H1 (cell line): ENCODE measurements at regions not wholly inside any gene's neighbourhood (a gene's known extent, or its start where the extent isn't known, plus 50 kb on each side); places are given as distances from the start of the nearest gene placed in this dataset.

Source experiments
- CTCF ChIA-PET: fragments of 300-600 bp; sonication (Branson Sonifier 250); formaldehyde crosslinking; loops from one replicate; lab custom pipeline; 2021; ENCODE audit not compliant: partially characterized antibody; lab: Charles Lee
- POLR2A ChIA-PET: fragments of 300-600 bp; sonication (Branson Sonifier 250); formaldehyde crosslinking; loops from one replicate; lab custom pipeline; 2021; ENCODE audit warnings: inconsistent platforms; ENCODE audit not compliant: partially characterized antibody; lab: Charles Lee
- DNase-seq, 2 experiments: peaks; one replicate each; pipeline versions ENCODE4 v3.0.0 to v3.0.0-alpha.2; 2010 to 2022; ENCODE audit warnings: low spot score in 2 of 2, low read depth in 1 of 2, mixed read lengths in 1 of 2
- FAIRE-seq: peaks from 2 replicates; lab custom pipeline; 2011; peaks lifted over from hg19 to GRCh38; lab: Jason Lieb, UNC
- H2AFZ ChIP-seq: 2 replicates; pipeline ENCODE4 v1.8.1; 2012; ENCODE audit warnings: low read length, inconsistent platforms
- H2AK5ac ChIP-seq: 2 replicates; pipeline ENCODE4 v1.6.1; 2013; ENCODE audit warnings: low read depth, low read length
- H2BK120ac ChIP-seq: replicated peaks from 2 replicates; pipeline ENCODE3; 2013; ENCODE audit warnings: low read depth, low read length, inconsistent platforms
- H2BK12ac ChIP-seq: 2 replicates; pipeline ENCODE4 v1.6.1; 2013; ENCODE audit warnings: low read depth, low read length
- H2BK15ac ChIP-seq: 2 replicates; pipeline ENCODE4 v1.6.1; 2013; ENCODE audit warnings: low read length
- H2BK20ac ChIP-seq: 2 replicates; pipeline ENCODE4 v1.6.1; 2013; ENCODE audit warnings: low read length
- H2BK5ac ChIP-seq: 2 replicates; pipeline ENCODE4 v1.6.1; 2013; ENCODE audit warnings: low read depth, low read length
- H3K14ac ChIP-seq: 2 replicates; pipeline ENCODE4 v1.6.1; 2013; ENCODE audit warnings: inconsistent platforms; ENCODE audit not compliant: insufficient read length
- H3K18ac ChIP-seq: 2 replicates; pipeline ENCODE4 v1.6.1; 2013; ENCODE audit warnings: low read length; ENCODE audit errors: extremely low read depth
- H3K23ac ChIP-seq: 2 replicates; pipeline ENCODE4 v1.6.1; 2013; ENCODE audit warnings: inconsistent platforms; ENCODE audit not compliant: insufficient read length
- H3K23me2 ChIP-seq: 2 replicates; pipeline ENCODE4 v1.6.1; 2013; ENCODE audit warnings: low read depth, low read length
- H3K27ac ChIP-seq: 2 replicates; pipeline ENCODE4 v1.6.1; 2011; ENCODE audit warnings: low read depth, low read length, inconsistent platforms
- H3K27me3 ChIP-seq, 4 experiments: replicated peaks in 1 of 4; 1 replicate in 1 of 4; 2 replicates in 3 of 4; pipeline versions ENCODE4 v1.6.1 to v1.8.1; 2011 to 2013; ENCODE audit warnings: low read length in 3 of 4, mild to moderate bottlenecking in 3 of 4, inconsistent platforms in 2 of 4, mixed read lengths in 2 of 4, moderate library complexity in 1 of 4; ENCODE audit not compliant: control insufficient read depth in 3 of 4, insufficient read depth in 3 of 4; ENCODE audit errors: extremely low read depth in 1 of 4
- H3K36me3 ChIP-seq, 4 experiments: 2 replicates each; pipeline versions ENCODE4 v1.6.1 to v1.8.1; 2011 to 2013; ENCODE audit warnings: mild to moderate bottlenecking in 4 of 4, low read length in 3 of 4, moderate library complexity in 2 of 4, control low read depth in 1 of 4, inconsistent platforms in 1 of 4; ENCODE audit not compliant: insufficient read depth in 4 of 4, control insufficient read depth in 2 of 4
- H3K4ac ChIP-seq: replicated peaks from 2 replicates; pipeline ENCODE3; 2013; ENCODE audit warnings: low read length, low read depth, mixed read lengths, inconsistent platforms; ENCODE audit not compliant: insufficient read length
- H3K4me1 ChIP-seq, 4 experiments: replicated peaks in 1 of 4; 1 replicate in 1 of 4; 2 replicates in 3 of 4; pipeline versions ENCODE4 v1.6.1 to v1.8.1; 2011 to 2013; ENCODE audit warnings: low read length in 3 of 4, inconsistent platforms in 2 of 4, mixed read lengths in 1 of 4; ENCODE audit not compliant: insufficient read depth in 4 of 4, control insufficient read depth in 3 of 4
- H3K4me2 ChIP-seq, 2 experiments: 2 replicates each; pipeline versions ENCODE4 v1.6.1 to v1.8.1; 2011 to 2013; ENCODE audit warnings: low read depth in 2 of 2, low read length in 2 of 2, control low read depth in 1 of 2, inconsistent platforms in 1 of 2, mild to moderate bottlenecking in 1 of 2; ENCODE audit not compliant: insufficient read depth in 1 of 2
- H3K4me3 ChIP-seq, 4 experiments: fragments of 200-600, 300-600 bp in 1 of 4; sonication (generic), shearing (Covaris generic), sonication (Bioruptor Twin) in 1 of 4; 2 replicates each; pipeline versions ENCODE4 v1.5.1 to v1.8.1; 2011 to 2016; ENCODE audit warnings: low read length in 4 of 4, low read depth in 3 of 4, control low read depth in 2 of 4, inconsistent platforms in 2 of 4, mild to moderate bottlenecking in 2 of 4, mixed read lengths in 1 of 4, moderate library complexity in 1 of 4; ENCODE audit not compliant: insufficient read depth in 2 of 4; ENCODE audit errors: extremely low read depth in 1 of 4
- H3K56ac ChIP-seq: replicated peaks from 2 replicates; pipeline ENCODE3; 2013; ENCODE audit warnings: low read depth, mild to moderate bottlenecking, mixed read lengths, low read length, inconsistent platforms; ENCODE audit not compliant: insufficient read length
- H3K79me1 ChIP-seq: 2 replicates; pipeline ENCODE4 v1.6.1; 2013; ENCODE audit warnings: low read depth, low read length, control low read depth
- H3K79me2 ChIP-seq, 2 experiments: 2 replicates each; pipeline versions ENCODE4 v1.6.1 to v1.8.1; 2012 to 2013; ENCODE audit warnings: low read length in 2 of 2, mild to moderate bottlenecking in 2 of 2, inconsistent platforms in 1 of 2; ENCODE audit not compliant: insufficient read depth in 2 of 2, control insufficient read depth in 1 of 2
- H3K9ac ChIP-seq, 4 experiments: replicated peaks in 1 of 4; 1 replicate in 1 of 4; 2 replicates in 3 of 4; pipeline versions ENCODE4 v1.6.1 to v1.8.1; 2011 to 2013; ENCODE audit warnings: low read depth in 3 of 4, low read length in 3 of 4, control low read depth in 2 of 4, mild to moderate bottlenecking in 2 of 4, moderate library complexity in 2 of 4, inconsistent platforms in 1 of 4; ENCODE audit errors: extremely low read depth in 1 of 4
- H3K9me3 ChIP-seq, 2 experiments: 2 replicates each; pipeline versions ENCODE4 v1.6.1 to v1.8.1; 2012 to 2013; ENCODE audit warnings: mild to moderate bottlenecking in 2 of 2, moderate library complexity in 2 of 2, control low read depth in 1 of 2, inconsistent platforms in 1 of 2, low read depth in 1 of 2, low read length in 1 of 2, mixed read lengths in 1 of 2; ENCODE audit not compliant: insufficient read depth in 2 of 2
- H4K20me1 ChIP-seq, 2 experiments: replicated peaks in 1 of 2; 2 replicates each; pipeline versions ENCODE3 to v1.8.1; 2011 to 2013; ENCODE audit warnings: inconsistent platforms in 2 of 2, low read length in 2 of 2, mild to moderate bottlenecking in 1 of 2; ENCODE audit not compliant: insufficient read depth in 2 of 2, control insufficient read depth in 1 of 2
- H4K5ac ChIP-seq: 2 replicates; pipeline ENCODE4 v1.6.1; 2013; ENCODE audit warnings: low read length, low read depth, mixed read lengths, inconsistent platforms; ENCODE audit not compliant: insufficient read length
- H4K8ac ChIP-seq: 2 replicates; pipeline ENCODE4 v1.8.0; 2013; ENCODE audit warnings: mild to moderate bottlenecking, moderate library complexity, low read length, inconsistent platforms; ENCODE audit not compliant: insufficient read depth; ENCODE audit errors: extremely low read depth
- H4K91ac ChIP-seq: replicated peaks from 2 replicates; pipeline ENCODE3; 2013; ENCODE audit warnings: low read length, mixed read lengths, inconsistent platforms; ENCODE audit not compliant: insufficient read length
- ASH2L ChIP-seq: fragments of 200-600, 300-600 bp; sonication (generic); IDR thresholded peaks from one replicate; pipeline ENCODE4 v1.7.1; 2017; ENCODE audit warnings: low read length
- FOSL1 ChIP-seq: IDR thresholded peaks from 2 replicates; pipeline ENCODE4 v1.6.1; 2011; ENCODE audit warnings: mild to moderate bottlenecking, low read depth, low read length, moderate library complexity; ENCODE audit not compliant: insufficient read depth
- GABPA ChIP-seq: IDR thresholded peaks from 2 replicates; pipeline ENCODE4 v1.6.1; 2011; ENCODE audit warnings: mild to moderate bottlenecking, low read length, moderate library complexity, borderline replicate concordance; ENCODE audit not compliant: insufficient read depth
- JUND ChIP-seq: IDR thresholded peaks from 2 replicates; pipeline ENCODE4 v1.6.1; 2011; ENCODE audit warnings: mild to moderate bottlenecking, improper control_type of control experiment, low read length
- NRF1 ChIP-seq: IDR thresholded peaks from 2 replicates; pipeline ENCODE4 v1.6.1; 2011; ENCODE audit warnings: mild to moderate bottlenecking, low read depth, low read length, improper control_type of control experiment
- POLR2A ChIP-seq, 2 experiments: IDR thresholded peaks; 1 replicate in 1 of 2; 2 replicates in 1 of 2; pipeline ENCODE4 v1.6.1; 2011; ENCODE audit warnings: low read depth in 2 of 2, low read length in 2 of 2, mild to moderate bottlenecking in 2 of 2; ENCODE audit errors: control extremely low read depth in 1 of 2
- RFX5 ChIP-seq: IDR thresholded peaks from 2 replicates; pipeline ENCODE4 v1.6.1; 2011; ENCODE audit warnings: low read depth, low read length, improper control_type of control experiment, borderline replicate concordance
- RNF2 ChIP-seq: fragments of 200-900, 300-1000 bp; sonication (generic); IDR thresholded peaks from 2 replicates; pipeline ENCODE4 v1.7.1; 2016; ENCODE audit warnings: borderline replicate concordance, low read depth, mild to moderate bottlenecking, antibody characterized with exemption, low read length; ENCODE audit not compliant: poor library complexity, severe bottlenecking; ENCODE audit errors: missing control alignments
- SAP30 ChIP-seq: fragments of 300-600 bp; sonication (generic); IDR thresholded peaks from 2 replicates; pipeline ENCODE4 v1.7.1; 2012; ENCODE audit warnings: low read length, moderate library complexity, mild to moderate bottlenecking, inconsistent platforms; ENCODE audit not compliant: insufficient read depth, insufficient replicate concordance
- SP4 ChIP-seq: IDR thresholded peaks from 2 replicates; pipeline ENCODE4 v1.6.1; 2012; ENCODE audit warnings: low read length, inconsistent platforms
- TBP ChIP-seq: IDR thresholded peaks from 2 replicates; pipeline ENCODE4 v1.6.1; 2011; ENCODE audit warnings: low read depth, low read length, improper control_type of control experiment
- whole genome bisulfite sequencing, 2 experiments: shearing (Covaris generic) in 1 of 2; methylation state at CpG; one replicate each; pipeline versions ENCODE4 v1.1.6 to v1.1.7; 2013 to 2015; ENCODE audit warnings: low lambda C conversion rate in 2 of 2, mixed read lengths in 2 of 2, inconsistent platforms in 1 of 2, low coverage in 1 of 2, missing lambda C conversion rate in 1 of 2; ENCODE audit not compliant: insufficient replicate concordance in 2 of 2, insufficient coverage in 1 of 2, insufficient read length in 1 of 2; ENCODE audit errors: extremely low coverage in 1 of 2, missing lambda C conversion rate in 1 of 2; 5-methylcytosine and 5-hydroxymethylcytosine counted together
- TF ChIP-seq, protein P1 (sequence below): IDR thresholded peaks from 2 replicates; pipeline ENCODE4 v1.6.1; 2012; ENCODE audit warnings: inconsistent platforms

DNA sequence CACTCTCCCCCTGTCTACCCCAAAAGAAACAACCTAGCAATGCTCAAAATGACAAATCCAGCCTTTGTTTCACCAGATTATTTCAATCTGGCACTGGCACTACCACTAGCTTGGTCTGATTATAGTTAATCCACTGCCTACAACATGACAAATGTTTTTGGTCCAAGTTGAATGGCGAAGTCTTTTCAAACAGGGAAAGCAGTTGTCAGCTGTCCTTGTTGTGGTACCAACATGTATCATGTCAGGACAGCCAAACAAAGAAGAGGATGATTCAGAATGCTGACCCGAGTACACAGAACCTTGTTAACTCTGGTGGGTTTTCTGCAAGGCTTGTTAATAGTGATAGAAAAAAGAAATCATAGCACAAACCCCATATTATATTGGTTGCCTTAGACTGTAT is 160.8 kb upstream of the ANK2 start:
- Histone ChIP-seq H3K79me1 (no peaks in the 10 kb centered on the region), H3K23ac (no peak overlapping the region), H4K91ac (no peak overlapping the region), H3K4me2 (no peak overlapping the region), H3K4me1 (peaks cover 0 to 5% (median 1%) of the 10 kb centered on the region in 4 experiments; a peak in 2 of 7 replicates), H3K9ac (no peak overlapping the region), H3K23me2 (no peaks in the 10 kb centered on the region), H2AFZ (no peak overlapping the region), H2BK120ac (no peak overlapping the region), H3K4me3 (no peak overlapping the region), H2AK5ac (no peak overlapping the region), H2BK5ac (no peak overlapping the region), H3K27ac (no peak overlapping the region), H2BK12ac (no peak overlapping the region), H3K36me3 (no peaks in the 10 kb centered on the region), H3K56ac (no peak overlapping the region), H3K79me2 (0 out of 4 replicates have a peak, but pooled peaks cover 0 to 7% of the 10 kb centered on the region in 2 experiments), H3K18ac (no peak overlapping the region), H4K5ac (no peak overlapping the region), H3K9me3 (no peaks in the 10 kb centered on the region), H2BK15ac (no peak overlapping the region), H2BK20ac (no peak overlapping the region), H3K27me3 (no peaks in the 10 kb centered on the region), H3K4ac (no peak overlapping the region), H4K8ac (no peak overlapping the region), H3K14ac (no peak overlapping the region), H4K20me1 (no peaks in the 10 kb centered on the region)
- FAIRE-seq (no peak), DNase-seq (no peak)
- ChIA-PET CTCF (interaction anchor here (0.6 to 1.8 kb wide), 8 partner anchors 9 to 123 kb away, joined by 3 to 7 read pairs (median 3); no protein-coding TSS in a partner anchor), POLR2A (interaction anchor here (0.8 kb wide), 1 partner anchor 10 kb away, joined by 3 read pairs; no protein-coding TSS in a partner anchor)
- TF ChIP-seq TBP (no peak), FOSL1 (no peak), JUND (no peak), SP4 (no peak), ASH2L (no peak), GABPA (no peak), RNF2 (no peak), NRF1 (no peak), RFX5 (no peak), POLR2A (IDR thresholded peaks at IDR 0.05; ENCODE audit: control extremely low read depth in 1 of 2, low read depth in 2 of 2, low read length in 2 of 2) (no peak), SAP30 (no peak)
- TF ChIP-seq, protein P1, sequence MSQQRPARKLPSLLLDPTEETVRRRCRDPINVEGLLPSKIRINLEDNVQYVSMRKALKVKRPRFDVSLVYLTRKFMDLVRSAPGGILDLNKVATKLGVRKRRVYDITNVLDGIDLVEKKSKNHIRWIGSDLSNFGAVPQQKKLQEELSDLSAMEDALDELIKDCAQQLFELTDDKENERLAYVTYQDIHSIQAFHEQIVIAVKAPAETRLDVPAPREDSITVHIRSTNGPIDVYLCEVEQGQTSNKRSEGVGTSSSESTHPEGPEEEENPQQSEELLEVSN: no peak
- WGBS, 2 experiments: 84% methylated on average over 2 of the region's 2 CpGs; no CpG with 5 or more reads in 1 of the 2 experiments
